Testis (tissue), 2 donors: ENCODE measurements at regions not wholly inside any gene's neighbourhood (a gene's known extent, or its start where the extent isn't known, plus 50 kb on each side); places are given as distances from the start of the nearest gene placed in this dataset.

Experiments used
- POLR2A ChIP-seq: fragments of 450-650 bp; IDR thresholded peaks from one replicate; pipeline ENCODE4 v1.6.1; 2017; ENCODE audit warnings: antibody characterized with exemption, mild to moderate bottlenecking, moderate library complexity
- TF ChIP-seq, protein P1 (sequence below), 3 experiments: fragments of 450-650 bp in 2 of 3; fragments of 200-600 bp in 1 of 3; sonication (generic) in 1 of 3; IDR thresholded peaks; one replicate each; pipeline ENCODE4 v1.5.1; 2016 to 2019; ENCODE audit warnings: antibody characterized with exemption in 3 of 3, mild to moderate bottlenecking in 2 of 3, moderate library complexity in 1 of 3

DNA sequence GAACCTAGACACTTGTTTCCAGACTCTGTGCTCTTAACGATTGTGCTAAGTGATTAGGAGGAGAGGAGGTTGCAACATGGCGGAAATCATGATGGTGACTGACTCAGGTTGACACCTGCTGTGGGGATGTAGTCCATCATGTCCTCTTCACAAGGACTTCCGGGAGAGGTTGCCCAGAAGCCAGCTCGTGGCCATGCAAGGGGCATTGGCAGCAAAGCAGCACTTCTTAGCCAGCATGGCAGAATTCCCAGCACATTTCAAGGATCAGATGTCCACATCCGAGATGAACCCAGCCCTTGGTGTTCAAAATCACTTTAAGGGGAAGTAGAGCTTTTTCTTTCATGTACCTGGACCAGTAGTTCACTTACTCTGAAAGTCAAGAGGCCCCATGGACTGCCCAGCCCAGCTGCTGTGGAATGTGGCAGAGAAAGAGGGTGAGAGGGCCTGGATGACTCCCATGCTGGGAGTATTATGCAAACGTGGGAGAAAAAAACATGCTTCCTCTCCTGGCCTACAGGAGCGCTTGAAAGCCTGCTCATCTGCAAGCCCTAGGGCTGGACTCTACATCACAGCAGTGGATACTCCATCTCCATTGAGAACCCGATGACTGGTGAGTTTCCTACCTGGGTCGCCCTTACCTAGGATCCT is 65.5 kb downstream of the IRX6 start:
- TF ChIP-seq, protein P1, sequence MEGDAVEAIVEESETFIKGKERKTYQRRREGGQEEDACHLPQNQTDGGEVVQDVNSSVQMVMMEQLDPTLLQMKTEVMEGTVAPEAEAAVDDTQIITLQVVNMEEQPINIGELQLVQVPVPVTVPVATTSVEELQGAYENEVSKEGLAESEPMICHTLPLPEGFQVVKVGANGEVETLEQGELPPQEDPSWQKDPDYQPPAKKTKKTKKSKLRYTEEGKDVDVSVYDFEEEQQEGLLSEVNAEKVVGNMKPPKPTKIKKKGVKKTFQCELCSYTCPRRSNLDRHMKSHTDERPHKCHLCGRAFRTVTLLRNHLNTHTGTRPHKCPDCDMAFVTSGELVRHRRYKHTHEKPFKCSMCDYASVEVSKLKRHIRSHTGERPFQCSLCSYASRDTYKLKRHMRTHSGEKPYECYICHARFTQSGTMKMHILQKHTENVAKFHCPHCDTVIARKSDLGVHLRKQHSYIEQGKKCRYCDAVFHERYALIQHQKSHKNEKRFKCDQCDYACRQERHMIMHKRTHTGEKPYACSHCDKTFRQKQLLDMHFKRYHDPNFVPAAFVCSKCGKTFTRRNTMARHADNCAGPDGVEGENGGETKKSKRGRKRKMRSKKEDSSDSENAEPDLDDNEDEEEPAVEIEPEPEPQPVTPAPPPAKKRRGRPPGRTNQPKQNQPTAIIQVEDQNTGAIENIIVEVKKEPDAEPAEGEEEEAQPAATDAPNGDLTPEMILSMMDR (IDR thresholded peaks at IDR 0.05): no peak
- TF ChIP-seq POLR2A: no peak
